ENCODE measurements at regions not wholly inside any gene's neighbourhood (a gene's known extent, or its start where the extent isn't known, plus 50 kb on each side); places are given as distances from the start of the nearest gene placed in this dataset.

DNA sequence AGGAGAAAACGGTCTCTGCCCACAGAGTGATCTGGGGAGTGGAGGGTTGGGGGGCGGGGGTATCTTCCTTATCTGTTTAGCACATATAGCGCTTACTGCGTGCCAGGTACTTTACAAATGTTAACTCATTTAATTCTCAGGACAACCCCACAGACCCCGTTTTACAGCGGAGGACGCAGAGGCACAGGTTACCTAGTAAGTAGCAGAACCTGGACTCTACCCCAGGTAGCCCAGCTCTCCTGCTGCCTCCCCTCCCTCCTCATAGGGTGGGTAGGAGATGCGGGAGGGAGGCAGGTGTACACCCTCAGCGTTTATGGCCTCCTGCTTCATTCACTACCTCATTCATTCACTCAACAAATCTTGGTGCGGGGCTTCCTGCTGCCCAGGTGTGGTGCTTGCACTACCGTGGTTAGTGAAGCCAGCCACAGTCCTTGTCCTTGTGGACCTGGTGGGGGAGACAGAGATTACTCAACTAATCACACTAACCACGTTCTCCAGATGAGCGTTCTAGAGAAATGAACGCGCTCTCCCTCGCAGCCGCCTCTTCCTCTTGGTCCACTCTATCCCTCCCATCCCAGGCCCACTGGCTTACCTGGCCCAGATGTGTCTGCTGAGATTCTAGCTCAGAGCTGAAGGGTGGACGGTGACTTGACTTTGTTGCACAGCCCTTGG is 102.0 kb downstream of the IER5 start:
- Histone ChIP-seq H3K4me3 (ENCODE audit: low read depth, low read length, poor library complexity, severe bottlenecking) (no peak overlapping the region), H3K9me3 (ENCODE audit: low read length) (no peaks in the 10 kb centered on the region), H3K27ac (ENCODE audit: low read depth, low read length, poor library complexity, severe bottlenecking) (no peak overlapping the region), H3K4me1 (ENCODE audit: insufficient read depth, low read length, poor library complexity, severe bottlenecking) (no peaks in the 10 kb centered on the region), H3K9me2 (ENCODE audit: insufficient read depth, low read length) (no peaks in the 10 kb centered on the region), H3K79me2 (ENCODE audit: insufficient read depth, low read depth, low read length) (no peaks in the 10 kb centered on the region), H3K4me2 (ENCODE audit: low read length) (no peak overlapping the region), H4K20me1 (ENCODE audit: insufficient read depth, low read length) (no peaks in the 10 kb centered on the region), H2AFZ (ENCODE audit: low read length) (no peak overlapping the region), H3K36me3 (ENCODE audit: insufficient read depth, low read length) (no peaks in the 10 kb centered on the region)
- BruUV-seq (replicated peaks), result no TSS peak
- CTCF ChIA-PET (ENCODE audit: unreplicated experiment), result no interaction called here
- DNase-seq (ENCODE audit: low spot score), result no peak
- TF ChIP-seq EZH2phosphoT487 (IDR thresholded peaks at IDR 0.05; ENCODE audit: borderline replicate concordance, low read depth, low read length), result no peak
- TF ChIP-seq, protein P1, sequence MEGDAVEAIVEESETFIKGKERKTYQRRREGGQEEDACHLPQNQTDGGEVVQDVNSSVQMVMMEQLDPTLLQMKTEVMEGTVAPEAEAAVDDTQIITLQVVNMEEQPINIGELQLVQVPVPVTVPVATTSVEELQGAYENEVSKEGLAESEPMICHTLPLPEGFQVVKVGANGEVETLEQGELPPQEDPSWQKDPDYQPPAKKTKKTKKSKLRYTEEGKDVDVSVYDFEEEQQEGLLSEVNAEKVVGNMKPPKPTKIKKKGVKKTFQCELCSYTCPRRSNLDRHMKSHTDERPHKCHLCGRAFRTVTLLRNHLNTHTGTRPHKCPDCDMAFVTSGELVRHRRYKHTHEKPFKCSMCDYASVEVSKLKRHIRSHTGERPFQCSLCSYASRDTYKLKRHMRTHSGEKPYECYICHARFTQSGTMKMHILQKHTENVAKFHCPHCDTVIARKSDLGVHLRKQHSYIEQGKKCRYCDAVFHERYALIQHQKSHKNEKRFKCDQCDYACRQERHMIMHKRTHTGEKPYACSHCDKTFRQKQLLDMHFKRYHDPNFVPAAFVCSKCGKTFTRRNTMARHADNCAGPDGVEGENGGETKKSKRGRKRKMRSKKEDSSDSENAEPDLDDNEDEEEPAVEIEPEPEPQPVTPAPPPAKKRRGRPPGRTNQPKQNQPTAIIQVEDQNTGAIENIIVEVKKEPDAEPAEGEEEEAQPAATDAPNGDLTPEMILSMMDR (conservative IDR thresholded peaks at IDR 0.05; ENCODE audit: low read length), result no peak
- POLR2A ChIA-PET, result interaction anchor here (0.6 kb wide), 1 partner anchor 1451 kb away, joined by 3 read pairs; no protein-coding TSS in a partner anchor
- intact Hi-C loops (cut with micrococcal nuclease; ENCODE audit: unreplicated experiment), result loop anchor here (1.0 kb wide), 1 partner anchor 233 kb away; no protein-coding TSS in a partner anchor

DNA sequence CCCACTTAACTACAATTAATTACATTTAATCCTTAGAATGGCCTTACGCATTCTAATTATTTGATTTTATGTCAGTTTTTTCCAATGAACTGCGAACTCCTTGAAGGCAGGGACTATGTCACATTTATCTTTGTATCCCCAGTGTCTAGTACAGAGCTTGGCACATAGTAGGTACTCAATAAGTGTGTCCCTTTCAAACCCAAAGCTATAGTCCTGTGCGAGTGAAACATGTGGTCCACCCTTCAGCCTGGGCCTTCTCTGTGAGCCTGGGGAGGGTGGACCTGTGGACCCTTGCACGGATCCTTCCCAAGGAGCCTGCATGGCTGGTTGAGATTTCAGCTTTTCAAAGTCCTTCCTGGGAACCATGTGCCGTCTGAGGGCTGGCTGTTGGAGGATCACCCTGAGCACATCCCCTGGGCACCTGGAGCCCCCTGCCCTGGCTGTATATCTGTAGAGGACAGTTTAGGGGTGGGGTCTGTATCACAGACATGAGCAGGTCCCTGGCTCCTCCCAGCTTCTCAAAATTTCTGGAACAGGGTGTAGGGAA is 103.1 kb downstream of the IER5 start:
- DNase-seq (ENCODE audit: low spot score), result no peak

More for the DNA sequence above, 103.1 kb downstream of the IER5 start:
- CTCF ChIA-PET (ENCODE audit: unreplicated experiment), result no interaction called here
- Histone ChIP-seq H3K79me2 (ENCODE audit: insufficient read depth, low read depth, low read length) (no peaks in the 10 kb centered on the region), H3K4me2 (ENCODE audit: low read length) (no peak overlapping the region), H3K36me3 (ENCODE audit: insufficient read depth, low read length) (no peaks in the 10 kb centered on the region), H3K4me3 (ENCODE audit: low read depth, low read length, poor library complexity, severe bottlenecking) (no peak overlapping the region), H3K27ac (ENCODE audit: low read depth, low read length, poor library complexity, severe bottlenecking) (no peak overlapping the region), H4K20me1 (ENCODE audit: insufficient read depth, low read length) (no peaks in the 10 kb centered on the region), H2AFZ (ENCODE audit: low read length) (no peak overlapping the region), H3K9me2 (ENCODE audit: insufficient read depth, low read length) (no peaks in the 10 kb centered on the region), H3K9me3 (ENCODE audit: low read length) (no peaks in the 10 kb centered on the region), H3K4me1 (ENCODE audit: insufficient read depth, low read length, poor library complexity, severe bottlenecking) (no peaks in the 10 kb centered on the region)
- BruUV-seq (replicated peaks), result no TSS peak
- POLR2A ChIA-PET, result interaction anchor here (0.6 kb wide), 1 partner anchor 1221 kb away, joined by 5 read pairs; no protein-coding TSS in a partner anchor
- TF ChIP-seq, protein P1 (conservative IDR thresholded peaks at IDR 0.05; ENCODE audit: low read length), result no peak
- TF ChIP-seq EZH2phosphoT487 (IDR thresholded peaks at IDR 0.05; ENCODE audit: borderline replicate concordance, low read depth, low read length), result no peak
- intact Hi-C loops (cut with micrococcal nuclease; ENCODE audit: unreplicated experiment), result no loop called here
